Lower lobe of right lung (tissue), 2 donors: ENCODE measurements at regions not wholly inside any gene's neighbourhood (a gene's known extent, or its start where the extent isn't known, plus 50 kb on each side); places are given as distances from the start of the nearest gene placed in this dataset.
"Not testable (repeated sequence)": the region's sequence is repeated elsewhere in the genome, so short reads cannot be mapped to it uniquely, and the experiment has no call there.

Experiments
- ATAC-seq, 2 donors: fragments of 200-7000 bp; cut with Tn5 transposase; one replicate each; pipeline ENCODE4 v1.9.1; 2020 to 2022; ENCODE audit warnings: mild to moderate bottlenecking in 2 of 2, moderate library complexity in 2 of 2
- DNase-seq: peaks from one replicate; pipeline ENCODE4 v3.0.0-alpha.2; 2020
- H3K27ac ChIP-seq: fragments of 200-600 bp; one replicate; pipeline ENCODE4 v1.8.0; 2022
- H3K27me3 ChIP-seq: fragments of 200-600 bp; one replicate; pipeline ENCODE4 v1.8.0; 2022; ENCODE audit warnings: low read depth
- H3K36me3 ChIP-seq: fragments of 200-600 bp; one replicate; pipeline ENCODE4 v1.8.0; 2022; ENCODE audit warnings: mild to moderate bottlenecking
- H3K4me1 ChIP-seq: fragments of 200-600 bp; one replicate; pipeline ENCODE4 v1.8.0; 2022
- H3K4me3 ChIP-seq: fragments of 200-600 bp; one replicate; pipeline ENCODE4 v1.8.0; 2022; ENCODE audit warnings: mild to moderate bottlenecking
- H3K9me3 ChIP-seq: fragments of 200-600 bp; one replicate; pipeline ENCODE4 v1.8.0; 2022
- intact Hi-C: fragments of 100-400 bp; cut with DNase I; formaldehyde crosslinking; loops from one replicate; pipeline ENCODE4 v1.11.0; 2022
- TF ChIP-seq, protein P1 (sequence below): fragments of 200-600 bp; IDR thresholded peaks from one replicate; pipeline ENCODE4 v1.8.0; 2022; ENCODE audit warnings: antibody characterized with exemption, mild to moderate bottlenecking
- donor health status: DM: no; HTN: yes; CAD: no; lungs with severe emphysema.

DNA sequence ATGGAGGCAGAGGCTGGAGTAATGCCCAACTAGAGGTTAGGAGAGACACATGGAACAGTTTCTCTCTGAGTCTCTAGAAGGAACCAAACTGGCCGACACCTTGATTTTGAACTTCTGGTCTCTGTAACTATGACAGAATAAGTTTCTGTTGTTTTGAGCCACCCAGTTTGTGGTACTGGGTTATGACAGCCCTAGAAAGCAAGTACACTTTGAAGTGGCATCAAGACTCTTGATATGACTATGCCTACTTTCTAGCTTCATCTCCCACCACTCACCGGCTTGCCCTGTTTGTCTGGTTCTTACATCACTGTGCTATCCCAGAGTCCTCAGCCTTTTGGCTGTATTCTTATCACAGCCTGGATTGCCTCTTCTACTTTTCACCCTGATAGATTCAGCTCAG lies 230.3 kb upstream of the USP24 start:
- ATAC-seq (no peak), DNase-seq (no peak)
- H3K36me3 ChIP-seq = no peaks in the 10 kb centered on the region
- intact Hi-C loops = no loop called here
- TF ChIP-seq, protein P1, sequence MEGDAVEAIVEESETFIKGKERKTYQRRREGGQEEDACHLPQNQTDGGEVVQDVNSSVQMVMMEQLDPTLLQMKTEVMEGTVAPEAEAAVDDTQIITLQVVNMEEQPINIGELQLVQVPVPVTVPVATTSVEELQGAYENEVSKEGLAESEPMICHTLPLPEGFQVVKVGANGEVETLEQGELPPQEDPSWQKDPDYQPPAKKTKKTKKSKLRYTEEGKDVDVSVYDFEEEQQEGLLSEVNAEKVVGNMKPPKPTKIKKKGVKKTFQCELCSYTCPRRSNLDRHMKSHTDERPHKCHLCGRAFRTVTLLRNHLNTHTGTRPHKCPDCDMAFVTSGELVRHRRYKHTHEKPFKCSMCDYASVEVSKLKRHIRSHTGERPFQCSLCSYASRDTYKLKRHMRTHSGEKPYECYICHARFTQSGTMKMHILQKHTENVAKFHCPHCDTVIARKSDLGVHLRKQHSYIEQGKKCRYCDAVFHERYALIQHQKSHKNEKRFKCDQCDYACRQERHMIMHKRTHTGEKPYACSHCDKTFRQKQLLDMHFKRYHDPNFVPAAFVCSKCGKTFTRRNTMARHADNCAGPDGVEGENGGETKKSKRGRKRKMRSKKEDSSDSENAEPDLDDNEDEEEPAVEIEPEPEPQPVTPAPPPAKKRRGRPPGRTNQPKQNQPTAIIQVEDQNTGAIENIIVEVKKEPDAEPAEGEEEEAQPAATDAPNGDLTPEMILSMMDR = no peak
- no peaks in the 10 kb centered on the region for H3K27me3 ChIP-seq
- no peak overlapping the region for H3K27ac ChIP-seq
- no peaks in the 10 kb centered on the region for H3K9me3 ChIP-seq
- H3K4me3 ChIP-seq = no peak overlapping the region
- peaks cover 7% of the 10 kb centered on the region for H3K4me1 ChIP-seq

DNA sequence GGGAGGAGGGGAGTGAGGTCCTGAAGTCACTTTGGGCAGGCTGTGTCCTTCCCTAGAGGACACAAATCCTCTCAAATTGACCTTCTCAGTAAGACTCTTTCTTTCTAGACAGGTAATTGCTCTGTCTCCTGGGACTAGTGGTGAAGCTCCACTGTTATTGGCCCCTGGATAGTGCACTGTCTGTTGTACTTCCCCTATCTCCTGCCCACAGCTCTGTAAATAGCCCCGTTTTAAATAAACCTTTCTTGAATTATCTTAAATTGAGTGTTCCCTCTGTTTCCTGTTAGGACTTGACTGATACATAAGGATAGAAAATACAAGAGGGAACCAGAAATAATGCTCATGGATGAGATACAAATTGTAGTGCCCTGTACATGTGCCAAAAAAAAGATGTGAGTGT lies 229.5 kb upstream of the USP24 start:
- H3K27ac ChIP-seq = no peak overlapping the region
- TF ChIP-seq, protein P1 = no peak
- DNase-seq = no peak
- H3K9me3 ChIP-seq = no peaks in the 10 kb centered on the region
- intact Hi-C loops = no loop called here
- H3K4me3 ChIP-seq = no peak overlapping the region
- peaks cover 7% of the 10 kb centered on the region for H3K4me1 ChIP-seq
- no peaks in the 10 kb centered on the region for H3K36me3 ChIP-seq
- no peaks in the 10 kb centered on the region for H3K27me3 ChIP-seq
- no peak for ATAC-seq

DNA sequence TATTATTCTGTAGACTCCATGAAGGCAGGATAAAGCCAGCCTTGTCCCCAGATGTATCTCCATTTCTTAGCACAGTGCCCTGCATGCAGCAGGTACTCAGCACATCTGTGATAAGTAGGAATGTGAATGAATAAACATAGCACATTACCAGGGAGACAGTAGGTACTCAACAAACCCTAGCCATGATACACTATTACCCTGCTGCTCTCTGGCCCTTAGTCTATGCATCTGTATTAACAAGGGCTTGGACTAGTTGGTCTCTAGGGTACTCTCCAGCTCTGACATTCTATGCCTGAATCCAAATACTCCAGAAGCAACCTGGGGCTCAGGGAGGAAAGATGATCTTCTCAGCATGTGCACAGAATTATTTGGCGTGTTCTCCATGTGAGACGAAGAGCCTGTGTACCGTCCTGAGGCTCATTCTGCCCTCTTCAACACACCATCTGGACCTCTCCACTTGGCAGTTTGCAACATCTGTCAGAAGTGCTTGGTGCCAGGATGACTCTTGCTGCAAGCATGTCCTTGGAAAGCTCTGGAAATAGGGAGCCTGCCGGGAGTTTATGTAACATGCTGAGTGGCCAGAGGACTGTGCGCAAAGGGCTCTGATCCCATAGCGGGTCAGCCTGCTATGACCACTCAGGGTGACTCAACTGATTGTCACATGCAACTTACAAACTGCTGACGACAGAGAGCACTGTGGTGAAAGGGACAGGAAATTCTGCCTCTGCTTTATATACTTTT lies 228.2 kb upstream of the USP24 start:
- Histone ChIP-seq H3K27me3 (no peaks in the 10 kb centered on the region), H3K9me3 (no peaks in the 10 kb centered on the region), H3K36me3 (no peaks in the 10 kb centered on the region), H3K4me3 (no peak overlapping the region), H3K27ac (no peak overlapping the region), H3K4me1 (peaks cover 7% of the 10 kb centered on the region)
- intact Hi-C loops = no loop called here
- DNase-seq (peak; percentile 59), ATAC-seq (peak; percentile 95 to 96)
- TF ChIP-seq, protein P1 = no peak

DNA sequence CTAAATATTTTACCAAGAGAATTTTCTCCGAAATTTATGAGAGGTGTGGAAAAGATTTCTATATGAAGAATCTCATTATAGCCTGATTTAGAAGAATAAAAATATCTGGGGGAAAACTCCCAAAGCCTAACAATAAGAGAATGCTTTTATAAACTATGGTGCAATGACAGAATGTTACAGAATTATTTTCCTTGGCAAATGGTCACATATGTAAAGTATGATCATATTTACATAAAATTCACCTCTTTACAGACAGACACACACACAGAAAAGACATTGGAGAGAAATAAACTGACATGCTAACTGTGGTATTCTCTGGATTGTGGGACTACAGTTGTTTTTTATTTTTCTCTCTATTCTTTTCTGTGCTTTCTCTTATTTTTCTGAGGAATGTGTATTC lies 226.3 kb upstream of the USP24 start:
- DNase-seq = no peak
- H3K27ac ChIP-seq = no peak overlapping the region
- no peak overlapping the region for H3K4me3 ChIP-seq
- intact Hi-C loops = no loop called here
- no peaks in the 10 kb centered on the region for H3K36me3 ChIP-seq
- peaks cover 7% of the 10 kb centered on the region for H3K4me1 ChIP-seq
- no peaks in the 10 kb centered on the region for H3K27me3 ChIP-seq
- no peaks in the 10 kb centered on the region for H3K9me3 ChIP-seq
- TF ChIP-seq, protein P1 = no peak
- ATAC-seq = no peak

DNA sequence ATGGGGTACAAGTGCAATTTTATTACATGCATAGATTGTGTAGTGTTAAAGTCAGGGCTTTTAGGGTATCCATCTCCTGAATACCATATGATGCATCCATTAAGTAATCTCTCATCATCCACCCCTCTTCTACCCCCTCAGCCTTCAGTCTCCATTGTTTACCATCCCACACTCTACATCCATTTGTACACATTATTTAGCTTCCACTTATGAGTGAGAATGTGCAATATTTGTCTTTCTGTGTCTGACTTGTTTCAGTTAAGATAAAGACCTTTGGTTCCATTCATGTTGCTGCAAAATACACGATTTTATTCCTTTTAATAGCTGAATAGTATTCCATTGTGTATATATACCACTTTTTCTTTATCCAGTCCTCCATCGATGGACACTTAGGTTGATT lies 222.5 kb upstream of the USP24 start:
- intact Hi-C loops = no loop called here
- Histone ChIP-seq H3K9me3 (no peaks in the 10 kb centered on the region), H3K27ac (no peak overlapping the region), H3K4me3 (no peak overlapping the region), H3K4me1 (no peaks in the 10 kb centered on the region), H3K36me3 (no peaks in the 10 kb centered on the region), H3K27me3 (no peaks in the 10 kb centered on the region)
- TF ChIP-seq, protein P1 = no peak
- DNase-seq (no peak), ATAC-seq (no peak)

DNA sequence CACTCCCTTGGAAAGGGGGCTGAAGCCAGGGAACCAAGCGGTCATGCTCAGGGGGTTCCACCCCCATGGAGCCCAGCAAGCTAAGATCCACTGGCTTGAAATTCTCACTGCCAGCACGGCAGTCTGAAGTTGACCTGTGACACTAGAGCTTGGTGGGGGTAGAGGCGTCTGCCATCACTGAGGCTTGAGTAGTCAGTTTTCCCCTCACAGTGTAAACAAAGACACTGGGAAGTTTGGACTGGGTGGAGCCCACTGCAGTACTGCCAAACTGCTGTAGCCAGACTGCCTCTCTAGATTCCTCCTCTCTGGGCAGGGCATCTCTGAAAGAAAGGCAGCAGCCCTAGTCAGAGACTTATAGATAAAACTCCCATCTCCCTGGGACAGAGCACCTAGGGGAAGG lies 215.6 kb upstream of the USP24 start:
- H3K36me3 ChIP-seq, intact Hi-C loops, ATAC-seq, DNase-seq, H3K9me3 ChIP-seq, H3K4me3 ChIP-seq, H3K27me3 ChIP-seq: not testable (repeated sequence)
- Histone ChIP-seq H3K4me1 (peaks cover 34% of the 10 kb centered on the region), H3K27ac (peak overlapping the region; percentile 18)

DNA sequence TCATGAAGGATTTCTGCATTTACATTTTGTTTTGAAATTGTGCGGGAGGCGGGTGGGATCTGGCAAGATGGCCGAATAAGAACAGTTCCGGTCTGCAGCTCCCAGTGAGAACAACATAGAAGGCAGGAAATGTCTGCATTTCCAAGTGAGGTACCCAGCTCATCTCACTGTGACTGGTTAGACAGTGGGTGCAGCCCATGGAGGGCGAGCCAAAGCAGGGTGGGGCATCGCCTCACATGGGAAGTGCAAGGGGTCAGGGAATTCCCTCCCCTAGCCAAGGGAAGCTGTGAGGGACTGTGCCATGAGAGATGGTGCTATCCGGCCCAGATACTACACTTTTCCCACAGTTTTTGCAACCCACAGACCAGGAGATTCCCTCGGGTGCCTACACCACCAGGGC lies 215.0 kb upstream of the USP24 start:
- peaks cover 34% of the 10 kb centered on the region for H3K4me1 ChIP-seq
- H3K27ac ChIP-seq, H3K4me3 ChIP-seq, DNase-seq, H3K9me3 ChIP-seq, H3K27me3 ChIP-seq, H3K36me3 ChIP-seq, intact Hi-C loops, ATAC-seq: not testable (repeated sequence)
